ENCODE measurements at regions not wholly inside any gene's neighbourhood (a gene's known extent, or its start where the extent isn't known, plus 50 kb on each side); places are given as distances from the start of the nearest gene placed in this dataset.
A peak's percentile ranks its signal among the peaks of the same experiment; 100 is the strongest.

DNA sequence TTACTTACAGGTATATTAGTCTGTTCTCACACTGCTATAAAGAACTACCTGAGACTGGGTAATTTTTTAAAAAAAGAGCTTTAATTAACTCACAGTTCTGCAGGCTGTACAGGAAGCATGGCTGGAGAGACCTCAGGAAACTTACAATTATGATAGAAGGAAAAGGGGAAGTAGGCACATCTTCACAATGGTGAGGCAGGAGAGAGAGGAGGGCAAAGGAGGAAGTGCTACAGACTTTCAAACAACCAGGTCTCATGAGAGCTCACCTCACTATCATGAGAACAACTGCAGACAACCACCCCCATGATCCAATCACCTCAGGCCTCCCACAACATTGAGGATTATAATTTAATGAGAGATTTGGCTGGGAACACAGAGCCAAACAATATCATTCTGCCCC, 511.7 kb downstream of the SLITRK6 start:
- no peaks in the 10 kb centered on the region for H3K9me2 ChIP-seq (ENCODE audit: insufficient read depth, low read length)
- ChIA-PET POLR2A (interaction anchor here (0.6 to 2.0 kb wide), 4 partner anchors 8 to 286 kb away, joined by 3 to 7 read pairs (median 4); no protein-coding TSS in a partner anchor), CTCF (ENCODE audit: unreplicated experiment) (no interaction called here)
- no TSS peak for BruUV-seq (replicated peaks)
- no peaks in the 10 kb centered on the region; the same call in 1 of the 2 replicates for H3K36me3 ChIP-seq (ENCODE audit: insufficient read depth, low read length)
- H3K27ac ChIP-seq (ENCODE audit: low read depth, low read length, poor library complexity, severe bottlenecking) = peak overlapping the region; percentile 12
- no peaks in the 10 kb centered on the region for H4K20me1 ChIP-seq (ENCODE audit: insufficient read depth, low read length)
- H3K4me1 ChIP-seq (ENCODE audit: insufficient read depth, low read length, poor library complexity, severe bottlenecking) = peaks cover 10% of the 10 kb centered on the region
- H2AFZ ChIP-seq (ENCODE audit: low read length) = peak overlapping the region; percentile 71
- no peak overlapping the region for H3K4me3 ChIP-seq (ENCODE audit: low read depth, low read length, poor library complexity, severe bottlenecking)
- intact Hi-C loops (cut with micrococcal nuclease; ENCODE audit: unreplicated experiment) = no loop called here
- H3K79me2 ChIP-seq (ENCODE audit: insufficient read depth, low read depth, low read length) = no peaks in the 10 kb centered on the region
- TF ChIP-seq, protein P1, sequence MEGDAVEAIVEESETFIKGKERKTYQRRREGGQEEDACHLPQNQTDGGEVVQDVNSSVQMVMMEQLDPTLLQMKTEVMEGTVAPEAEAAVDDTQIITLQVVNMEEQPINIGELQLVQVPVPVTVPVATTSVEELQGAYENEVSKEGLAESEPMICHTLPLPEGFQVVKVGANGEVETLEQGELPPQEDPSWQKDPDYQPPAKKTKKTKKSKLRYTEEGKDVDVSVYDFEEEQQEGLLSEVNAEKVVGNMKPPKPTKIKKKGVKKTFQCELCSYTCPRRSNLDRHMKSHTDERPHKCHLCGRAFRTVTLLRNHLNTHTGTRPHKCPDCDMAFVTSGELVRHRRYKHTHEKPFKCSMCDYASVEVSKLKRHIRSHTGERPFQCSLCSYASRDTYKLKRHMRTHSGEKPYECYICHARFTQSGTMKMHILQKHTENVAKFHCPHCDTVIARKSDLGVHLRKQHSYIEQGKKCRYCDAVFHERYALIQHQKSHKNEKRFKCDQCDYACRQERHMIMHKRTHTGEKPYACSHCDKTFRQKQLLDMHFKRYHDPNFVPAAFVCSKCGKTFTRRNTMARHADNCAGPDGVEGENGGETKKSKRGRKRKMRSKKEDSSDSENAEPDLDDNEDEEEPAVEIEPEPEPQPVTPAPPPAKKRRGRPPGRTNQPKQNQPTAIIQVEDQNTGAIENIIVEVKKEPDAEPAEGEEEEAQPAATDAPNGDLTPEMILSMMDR (conservative IDR thresholded peaks at IDR 0.05; ENCODE audit: low read length) = no peak
- no peak for TF ChIP-seq EZH2phosphoT487 (IDR thresholded peaks at IDR 0.05; ENCODE audit: borderline replicate concordance, low read depth, low read length)
- H3K9me3 ChIP-seq (ENCODE audit: low read length) = peaks cover 16% of the 10 kb centered on the region; the same call in 1 of the 2 replicates
- DNase-seq (ENCODE audit: low spot score) = peak; percentile 72
- H3K4me2 ChIP-seq (ENCODE audit: low read length) = peak overlapping the region; percentile 26

DNA sequence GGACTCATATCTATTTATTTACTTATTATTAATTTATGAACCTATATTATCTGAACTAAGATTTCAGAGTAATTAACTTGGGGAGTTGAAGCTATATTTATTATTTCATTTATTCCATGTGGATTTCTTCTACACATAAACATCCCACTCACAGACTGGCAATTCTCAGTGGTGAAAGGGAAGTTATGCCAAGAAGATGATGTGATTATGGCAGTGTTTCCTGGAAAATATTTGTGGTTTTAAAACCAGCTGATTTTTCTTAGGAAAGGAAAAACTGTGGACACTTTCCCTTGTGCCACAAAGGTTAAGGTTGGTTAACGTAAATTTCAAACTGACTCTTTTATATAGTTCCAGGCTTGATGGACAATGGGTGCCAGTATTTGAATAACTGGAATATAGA, 513.1 kb downstream of the SLITRK6 start:
- no peaks in the 10 kb centered on the region; the same call in 1 of the 2 replicates for H3K36me3 ChIP-seq (ENCODE audit: insufficient read depth, low read length)
- peaks cover 10% of the 10 kb centered on the region for H3K4me1 ChIP-seq (ENCODE audit: insufficient read depth, low read length, poor library complexity, severe bottlenecking)
- H3K79me2 ChIP-seq (ENCODE audit: insufficient read depth, low read depth, low read length) = no peaks in the 10 kb centered on the region
- no TSS peak for BruUV-seq (replicated peaks)
- POLR2A ChIA-PET = interaction anchor here (1.0 kb wide), 2 partner anchors 9 to 21 kb away, joined by 3 to 4 read pairs; no protein-coding TSS in a partner anchor
- H3K9me3 ChIP-seq (ENCODE audit: low read length) = peaks cover 16% of the 10 kb centered on the region; the same call in 1 of the 2 replicates
- no peak overlapping the region for H2AFZ ChIP-seq (ENCODE audit: low read length)
- H3K27ac ChIP-seq (ENCODE audit: low read depth, low read length, poor library complexity, severe bottlenecking) = no peak overlapping the region
- no peak for DNase-seq (ENCODE audit: low spot score)
- TF ChIP-seq EZH2phosphoT487 (IDR thresholded peaks at IDR 0.05; ENCODE audit: borderline replicate concordance, low read depth, low read length) = no peak
- TF ChIP-seq, protein P1 (conservative IDR thresholded peaks at IDR 0.05; ENCODE audit: low read length) = no peak
- CTCF ChIA-PET (ENCODE audit: unreplicated experiment) = no interaction called here
- no peak overlapping the region for H3K4me3 ChIP-seq (ENCODE audit: low read depth, low read length, poor library complexity, severe bottlenecking)
- no peaks in the 10 kb centered on the region for H3K9me2 ChIP-seq (ENCODE audit: insufficient read depth, low read length)
- no peaks in the 10 kb centered on the region for H4K20me1 ChIP-seq (ENCODE audit: insufficient read depth, low read length)
- intact Hi-C loops (cut with micrococcal nuclease; ENCODE audit: unreplicated experiment) = no loop called here
- no peak overlapping the region for H3K4me2 ChIP-seq (ENCODE audit: low read length)

DNA sequence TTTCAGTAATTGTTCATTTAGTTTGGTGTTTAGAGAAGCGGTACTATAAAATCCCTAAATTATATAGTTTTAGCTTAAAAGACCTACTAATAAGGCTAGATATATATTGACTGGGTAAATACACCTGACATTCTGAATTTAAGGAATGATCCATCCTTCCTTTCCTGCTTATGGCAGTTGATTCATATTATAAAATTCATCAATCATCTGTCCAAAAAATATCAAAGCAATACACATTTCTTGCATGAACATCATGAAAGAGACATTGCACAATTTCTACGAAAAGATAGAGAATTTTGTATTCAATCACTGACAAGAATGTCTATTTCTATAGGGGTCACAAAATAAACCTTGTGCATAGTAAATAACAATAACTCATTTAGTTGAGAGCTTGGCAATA, 514.9 kb downstream of the SLITRK6 start:
- Histone ChIP-seq H4K20me1 (ENCODE audit: insufficient read depth, low read length) (no peaks in the 10 kb centered on the region), H3K9me3 (ENCODE audit: low read length) (peaks cover 16% of the 10 kb centered on the region; the same call in 1 of the 2 replicates), H2AFZ (ENCODE audit: low read length) (no peak overlapping the region), H3K27ac (ENCODE audit: low read depth, low read length, poor library complexity, severe bottlenecking) (no peak overlapping the region), H3K79me2 (ENCODE audit: insufficient read depth, low read depth, low read length) (no peaks in the 10 kb centered on the region), H3K4me3 (ENCODE audit: low read depth, low read length, poor library complexity, severe bottlenecking) (no peak overlapping the region), H3K4me1 (ENCODE audit: insufficient read depth, low read length, poor library complexity, severe bottlenecking) (peaks cover 10% of the 10 kb centered on the region), H3K4me2 (ENCODE audit: low read length) (no peak overlapping the region), H3K36me3 (ENCODE audit: insufficient read depth, low read length) (no peaks in the 10 kb centered on the region; the same call in 1 of the 2 replicates), H3K9me2 (ENCODE audit: insufficient read depth, low read length) (no peaks in the 10 kb centered on the region)
- BruUV-seq (replicated peaks) = no TSS peak
- ChIA-PET CTCF (ENCODE audit: unreplicated experiment) (no interaction called here), POLR2A (interaction anchor here (0.8 to 2.1 kb wide), 4 partner anchors 11 to 38 kb away, joined by 3 to 6 read pairs (median 4); no protein-coding TSS in a partner anchor)
- no peak for TF ChIP-seq EZH2phosphoT487 (IDR thresholded peaks at IDR 0.05; ENCODE audit: borderline replicate concordance, low read depth, low read length)
- TF ChIP-seq, protein P1 (conservative IDR thresholded peaks at IDR 0.05; ENCODE audit: low read length) = no peak
- intact Hi-C loops (cut with micrococcal nuclease; ENCODE audit: unreplicated experiment) = no loop called here
- DNase-seq (ENCODE audit: low spot score) = no peak
